ENCODE measurements at regions not wholly inside any gene's neighbourhood (a gene's known extent, or its start where the extent isn't known, plus 50 kb on each side); places are given as distances from the start of the nearest gene placed in this dataset.

GRCh38 chr7:82701949-82702348, 258.4 kb upstream of the CACNA2D1 start:
- H3K4me3 ChIP-seq (ENCODE audit: insufficient read depth, low read depth, low read length, poor library complexity, severe bottlenecking), result no peak overlapping the region
- no peak for DNase-seq
- H3K9me3 ChIP-seq (ENCODE audit: control insufficient read depth, low read length), result no peaks in the 10 kb centered on the region
- H3K36me3 ChIP-seq (ENCODE audit: control insufficient read depth, insufficient read depth, low read length), result no peaks in the 10 kb centered on the region
- H3K27ac ChIP-seq (ENCODE audit: insufficient read depth, low read length, poor library complexity, severe bottlenecking), result no peak overlapping the region
- no peaks in the 10 kb centered on the region for H3K4me1 ChIP-seq (ENCODE audit: control insufficient read depth, insufficient read depth, low read length, poor library complexity, severe bottlenecking)
- H3K27me3 ChIP-seq (replicated peaks; ENCODE audit: control insufficient read depth, insufficient read depth, low read length, poor library complexity, severe bottlenecking), result no peaks in the 10 kb centered on the region

GRCh38 chr7:82700741-82701140, 257.2 kb upstream of the CACNA2D1 start:
- no peaks in the 10 kb centered on the region for H3K9me3 ChIP-seq (ENCODE audit: control insufficient read depth, low read length)
- H3K36me3 ChIP-seq (ENCODE audit: control insufficient read depth, insufficient read depth, low read length), result no peaks in the 10 kb centered on the region
- H3K27me3 ChIP-seq (replicated peaks; ENCODE audit: control insufficient read depth, insufficient read depth, low read length, poor library complexity, severe bottlenecking), result no peaks in the 10 kb centered on the region
- no peaks in the 10 kb centered on the region for H3K4me1 ChIP-seq (ENCODE audit: control insufficient read depth, insufficient read depth, low read length, poor library complexity, severe bottlenecking)
- DNase-seq, result no peak
- no peak overlapping the region for H3K27ac ChIP-seq (ENCODE audit: insufficient read depth, low read length, poor library complexity, severe bottlenecking)
- no peak overlapping the region for H3K4me3 ChIP-seq (ENCODE audit: insufficient read depth, low read depth, low read length, poor library complexity, severe bottlenecking)

GRCh38 chr7:82699773-82700186, 256.2 kb upstream of the CACNA2D1 start:
- no peak for DNase-seq
- H3K9me3 ChIP-seq (ENCODE audit: control insufficient read depth, low read length), result no peaks in the 10 kb centered on the region
- no peaks in the 10 kb centered on the region for H3K27me3 ChIP-seq (replicated peaks; ENCODE audit: control insufficient read depth, insufficient read depth, low read length, poor library complexity, severe bottlenecking)
- no peaks in the 10 kb centered on the region for H3K36me3 ChIP-seq (ENCODE audit: control insufficient read depth, insufficient read depth, low read length)
- H3K4me1 ChIP-seq (ENCODE audit: control insufficient read depth, insufficient read depth, low read length, poor library complexity, severe bottlenecking), result no peaks in the 10 kb centered on the region
- no peak overlapping the region for H3K4me3 ChIP-seq (ENCODE audit: insufficient read depth, low read depth, low read length, poor library complexity, severe bottlenecking)
- H3K27ac ChIP-seq (ENCODE audit: insufficient read depth, low read length, poor library complexity, severe bottlenecking), result no peak overlapping the region

GRCh38 chr7:82697897-82698296, 254.3 kb upstream of the CACNA2D1 start:
- H3K36me3 ChIP-seq (ENCODE audit: control insufficient read depth, insufficient read depth, low read length), result no peaks in the 10 kb centered on the region
- no peaks in the 10 kb centered on the region for H3K9me3 ChIP-seq (ENCODE audit: control insufficient read depth, low read length)
- no peak overlapping the region for H3K4me3 ChIP-seq (ENCODE audit: insufficient read depth, low read depth, low read length, poor library complexity, severe bottlenecking)
- DNase-seq, result no peak
- no peaks in the 10 kb centered on the region for H3K4me1 ChIP-seq (ENCODE audit: control insufficient read depth, insufficient read depth, low read length, poor library complexity, severe bottlenecking)
- no peak overlapping the region for H3K27ac ChIP-seq (ENCODE audit: insufficient read depth, low read length, poor library complexity, severe bottlenecking)
- H3K27me3 ChIP-seq (replicated peaks; ENCODE audit: control insufficient read depth, insufficient read depth, low read length, poor library complexity, severe bottlenecking), result no peaks in the 10 kb centered on the region

GRCh38 chr7:82696631-82697030, 253.1 kb upstream of the CACNA2D1 start:
- no peaks in the 10 kb centered on the region for H3K36me3 ChIP-seq (ENCODE audit: control insufficient read depth, insufficient read depth, low read length)

GRCh38 chr7:82694022-82694421, 250.4 kb upstream of the CACNA2D1 start:
- H3K27ac ChIP-seq (ENCODE audit: insufficient read depth, low read length, poor library complexity, severe bottlenecking), result no peak overlapping the region
- no peak overlapping the region for H3K4me3 ChIP-seq (ENCODE audit: insufficient read depth, low read depth, low read length, poor library complexity, severe bottlenecking)
- H3K36me3 ChIP-seq (ENCODE audit: control insufficient read depth, insufficient read depth, low read length), result no peaks in the 10 kb centered on the region
- H3K4me1 ChIP-seq (ENCODE audit: control insufficient read depth, insufficient read depth, low read length, poor library complexity, severe bottlenecking), result no peaks in the 10 kb centered on the region
- no peaks in the 10 kb centered on the region for H3K27me3 ChIP-seq (replicated peaks; ENCODE audit: control insufficient read depth, insufficient read depth, low read length, poor library complexity, severe bottlenecking)
- DNase-seq, result no peak
- no peaks in the 10 kb centered on the region for H3K9me3 ChIP-seq (ENCODE audit: control insufficient read depth, low read length)

More at GRCh38 chr7:82696631-82697030, 253.1 kb upstream of the CACNA2D1 start:
- Histone ChIP-seq H3K4me3 (ENCODE audit: insufficient read depth, low read depth, low read length, poor library complexity, severe bottlenecking) (no peak overlapping the region), H3K27ac (ENCODE audit: insufficient read depth, low read length, poor library complexity, severe bottlenecking) (no peak overlapping the region), H3K4me1 (ENCODE audit: control insufficient read depth, insufficient read depth, low read length, poor library complexity, severe bottlenecking) (no peaks in the 10 kb centered on the region), H3K27me3 (replicated peaks; ENCODE audit: control insufficient read depth, insufficient read depth, low read length, poor library complexity, severe bottlenecking) (no peaks in the 10 kb centered on the region), H3K9me3 (ENCODE audit: control insufficient read depth, low read length) (no peaks in the 10 kb centered on the region)
- DNase-seq, result no peak

GRCh38 chr7:82690929-82691328, 247.4 kb upstream of the CACNA2D1 start:
- DNase-seq, result no peak
- H3K27ac ChIP-seq (ENCODE audit: insufficient read depth, low read length, poor library complexity, severe bottlenecking), result no peak overlapping the region
- H3K27me3 ChIP-seq (replicated peaks; ENCODE audit: control insufficient read depth, insufficient read depth, low read length, poor library complexity, severe bottlenecking), result no peaks in the 10 kb centered on the region
- no peaks in the 10 kb centered on the region for H3K36me3 ChIP-seq (ENCODE audit: control insufficient read depth, insufficient read depth, low read length)
- no peaks in the 10 kb centered on the region for H3K9me3 ChIP-seq (ENCODE audit: control insufficient read depth, low read length)
- H3K4me3 ChIP-seq (ENCODE audit: insufficient read depth, low read depth, low read length, poor library complexity, severe bottlenecking), result no peak overlapping the region
- H3K4me1 ChIP-seq (ENCODE audit: control insufficient read depth, insufficient read depth, low read length, poor library complexity, severe bottlenecking), result no peaks in the 10 kb centered on the region

- Histone ChIP-seq H3K27ac (ENCODE audit: insufficient read depth, low read length, poor library complexity, severe bottlenecking) (no peak overlapping the region), H3K9me3 (ENCODE audit: control insufficient read depth, low read length) (no peaks in the 10 kb centered on the region), H3K27me3 (replicated peaks; ENCODE audit: control insufficient read depth, insufficient read depth, low read length, poor library complexity, severe bottlenecking) (no peaks in the 10 kb centered on the region), H3K36me3 (ENCODE audit: control insufficient read depth, insufficient read depth, low read length) (no peaks in the 10 kb centered on the region), H3K4me3 (ENCODE audit: insufficient read depth, low read depth, low read length, poor library complexity, severe bottlenecking) (no peak overlapping the region), H3K4me1 (ENCODE audit: control insufficient read depth, insufficient read depth, low read length, poor library complexity, severe bottlenecking) (no peaks in the 10 kb centered on the region)
- no peak for DNase-seq
These were observed 241.6 kb upstream of the CACNA2D1 start for GRCh38 chr7:82685214-82685613.

GRCh38 chr7:82678716-82679115, 235.1 kb upstream of the CACNA2D1 start:
- H3K4me1 ChIP-seq (ENCODE audit: control insufficient read depth, insufficient read depth, low read length, poor library complexity, severe bottlenecking), result no peaks in the 10 kb centered on the region
- no peaks in the 10 kb centered on the region for H3K9me3 ChIP-seq (ENCODE audit: control insufficient read depth, low read length)
- no peak overlapping the region for H3K27ac ChIP-seq (ENCODE audit: insufficient read depth, low read length, poor library complexity, severe bottlenecking)
- H3K36me3 ChIP-seq (ENCODE audit: control insufficient read depth, insufficient read depth, low read length), result no peaks in the 10 kb centered on the region
- no peak overlapping the region for H3K4me3 ChIP-seq (ENCODE audit: insufficient read depth, low read depth, low read length, poor library complexity, severe bottlenecking)
- H3K27me3 ChIP-seq (replicated peaks; ENCODE audit: control insufficient read depth, insufficient read depth, low read length, poor library complexity, severe bottlenecking), result no peaks in the 10 kb centered on the region
- DNase-seq, result no peak

- no peaks in the 10 kb centered on the region for H3K36me3 ChIP-seq (ENCODE audit: control insufficient read depth, insufficient read depth, low read length)
- no peak for DNase-seq
These were observed 234.7 kb upstream of the CACNA2D1 start for GRCh38 chr7:82678259-82678658.

GRCh38 chr7:82677493-82677892, 233.9 kb upstream of the CACNA2D1 start:
- no peak overlapping the region for H3K27ac ChIP-seq (ENCODE audit: insufficient read depth, low read length, poor library complexity, severe bottlenecking)
- no peaks in the 10 kb centered on the region for H3K36me3 ChIP-seq (ENCODE audit: control insufficient read depth, insufficient read depth, low read length)
- H3K4me3 ChIP-seq (ENCODE audit: insufficient read depth, low read depth, low read length, poor library complexity, severe bottlenecking), result no peak overlapping the region
- H3K4me1 ChIP-seq (ENCODE audit: control insufficient read depth, insufficient read depth, low read length, poor library complexity, severe bottlenecking), result no peaks in the 10 kb centered on the region
- no peaks in the 10 kb centered on the region for H3K9me3 ChIP-seq (ENCODE audit: control insufficient read depth, low read length)
- DNase-seq, result peak in 2 of 3 donors; percentile 12 to 22
- H3K27me3 ChIP-seq (replicated peaks; ENCODE audit: control insufficient read depth, insufficient read depth, low read length, poor library complexity, severe bottlenecking), result no peaks in the 10 kb centered on the region

More at GRCh38 chr7:82678259-82678658, 234.7 kb upstream of the CACNA2D1 start:
- no peaks in the 10 kb centered on the region for H3K9me3 ChIP-seq (ENCODE audit: control insufficient read depth, low read length)
- H3K4me1 ChIP-seq (ENCODE audit: control insufficient read depth, insufficient read depth, low read length, poor library complexity, severe bottlenecking), result no peaks in the 10 kb centered on the region
- H3K27me3 ChIP-seq (replicated peaks; ENCODE audit: control insufficient read depth, insufficient read depth, low read length, poor library complexity, severe bottlenecking), result no peaks in the 10 kb centered on the region
- H3K27ac ChIP-seq (ENCODE audit: insufficient read depth, low read length, poor library complexity, severe bottlenecking), result no peak overlapping the region
- no peak overlapping the region for H3K4me3 ChIP-seq (ENCODE audit: insufficient read depth, low read depth, low read length, poor library complexity, severe bottlenecking)
